Endothelial cell of umbilical vein (primary cell): ENCODE measurements at regions not wholly inside any gene's neighbourhood (a gene's known extent, or its start where the extent isn't known, plus 50 kb on each side); places are given as distances from the start of the nearest gene placed in this dataset.

ENCODE experiments used
- CTCF ChIP-seq, 2 donors: IDR thresholded peaks; 1 replicate in 1 of 2; 2 replicates in 1 of 2; pipeline ENCODE4 v1.5.1; 2011; ENCODE audit warnings: low read length in 2 of 2, mild to moderate bottlenecking in 2 of 2, moderate library complexity in 2 of 2, control low read depth in 1 of 2, inconsistent platforms in 1 of 2, low read depth in 1 of 2; ENCODE audit not compliant: insufficient read depth in 1 of 2; ENCODE audit errors: extremely low read depth in 1 of 2
- GATA2 ChIP-seq: IDR thresholded peaks from 2 replicates; pipeline ENCODE4 v1.7.0; 2011; ENCODE audit warnings: low read depth, mild to moderate bottlenecking, moderate library complexity, mixed read lengths, low read length; ENCODE audit not compliant: insufficient read length, insufficient read depth
- JUN ChIP-seq: IDR thresholded peaks from 2 replicates; pipeline ENCODE4 v1.6.1; 2011; ENCODE audit warnings: borderline replicate concordance, low read depth; ENCODE audit not compliant: insufficient read length, insufficient read depth
- POLR2A ChIP-seq: IDR thresholded peaks from 2 replicates; pipeline ENCODE4 v1.6.1; 2012; ENCODE audit warnings: low read depth, mild to moderate bottlenecking, control low read depth, low read length
- TF ChIP-seq, protein P1 (sequence below): IDR thresholded peaks from 2 replicates; pipeline ENCODE4 v1.6.1; 2011; ENCODE audit not compliant: insufficient read depth, insufficient read length

DNA sequence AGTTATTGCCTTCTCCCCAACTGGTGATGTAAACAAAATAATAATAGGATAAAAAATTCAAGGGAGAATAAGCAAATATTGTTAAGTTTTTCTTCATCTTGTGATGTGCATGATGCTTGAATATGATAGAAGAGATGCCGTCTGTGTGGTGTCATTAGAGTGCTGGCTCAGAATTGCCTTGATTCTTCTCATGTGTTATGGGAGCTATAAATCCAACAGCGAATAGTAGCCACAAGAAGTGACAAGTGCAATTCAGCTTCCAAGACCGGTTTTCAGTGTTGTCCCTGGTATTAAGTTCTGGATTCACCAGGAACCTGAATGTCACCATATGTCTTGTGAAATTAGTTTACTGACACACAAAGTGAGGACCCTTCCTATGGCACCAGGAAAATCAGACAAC, 547.0 kb downstream of the NSUN3 start:
- TF ChIP-seq CTCF (IDR thresholded peaks at IDR 0.05; ENCODE audit: extremely low read depth in 1 of 2, insufficient read depth in 1 of 2, low read depth in 1 of 2, low read length in 2 of 2) (no peak), JUN (no peak), POLR2A (no peak), GATA2 (no peak)
- TF ChIP-seq, protein P1, sequence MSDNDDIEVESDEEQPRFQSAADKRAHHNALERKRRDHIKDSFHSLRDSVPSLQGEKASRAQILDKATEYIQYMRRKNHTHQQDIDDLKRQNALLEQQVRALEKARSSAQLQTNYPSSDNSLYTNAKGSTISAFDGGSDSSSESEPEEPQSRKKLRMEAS: no peak
